ENCODE measurements at regions not wholly inside any gene's neighbourhood (a gene's known extent, or its start where the extent isn't known, plus 50 kb on each side); places are given as distances from the start of the nearest gene placed in this dataset.

- no peak overlapping the region for H3K4me3 ChIP-seq (ENCODE audit: low read length)
- TF ChIP-seq CTCF (IDR thresholded peaks at IDR 0.05; ENCODE audit: insufficient read depth, low read depth, low read length, missing control alignments) = no peak
- DNase-seq (ENCODE audit: low read depth) = no peak
Observed at GRCh38 chr12:125276567-125276966, 211.3 kb downstream of the AACS start.

GRCh38 chr12:125280482-125281377 lies 215.5 kb downstream of the AACS start:
- DNase-seq (ENCODE audit: low read depth) = no peak
- TF ChIP-seq CTCF (IDR thresholded peaks at IDR 0.05; ENCODE audit: insufficient read depth, low read depth, low read length, missing control alignments) = no peak
- no peak overlapping the region for H3K4me3 ChIP-seq (ENCODE audit: low read length)

GRCh38 chr12:125282921-125283320 lies 217.7 kb downstream of the AACS start:
- DNase-seq (ENCODE audit: low read depth) = no peak
- TF ChIP-seq CTCF (IDR thresholded peaks at IDR 0.05; ENCODE audit: insufficient read depth, low read depth, low read length, missing control alignments) = no peak
- no peak overlapping the region for H3K4me3 ChIP-seq (ENCODE audit: low read length)

GRCh38 chr12:125283521-125283920 lies 218.3 kb downstream of the AACS start:
- no peak overlapping the region for H3K4me3 ChIP-seq (ENCODE audit: low read length)
- no peak for DNase-seq (ENCODE audit: low read depth)
- TF ChIP-seq CTCF (IDR thresholded peaks at IDR 0.05; ENCODE audit: insufficient read depth, low read depth, low read length, missing control alignments) = no peak

GRCh38 chr12:125284087-125284486 lies 218.9 kb downstream of the AACS start:
- DNase-seq (ENCODE audit: low read depth) = no peak
- H3K4me3 ChIP-seq (ENCODE audit: low read length) = no peak overlapping the region
- TF ChIP-seq CTCF (IDR thresholded peaks at IDR 0.05; ENCODE audit: insufficient read depth, low read depth, low read length, missing control alignments) = no peak

- H3K4me3 ChIP-seq (ENCODE audit: low read length) = no peak overlapping the region
- no peak for DNase-seq (ENCODE audit: low read depth)
- no peak for TF ChIP-seq CTCF (IDR thresholded peaks at IDR 0.05; ENCODE audit: insufficient read depth, low read depth, low read length, missing control alignments)
Observed at GRCh38 chr12:125284945-125285685, 219.9 kb downstream of the AACS start.

Measured in epithelial cell of esophagus (primary cell).